ACHN (cell line): ENCODE measurements at regions not wholly inside any gene's neighbourhood (a gene's known extent, or its start where the extent isn't known, plus 50 kb on each side); places are given as distances from the start of the nearest gene placed in this dataset.
"Not testable (repeated sequence)": the region's sequence is repeated elsewhere in the genome, so short reads cannot be mapped to it uniquely, and the experiment has no call there.

Source experiments
- DNase-seq: peaks from one replicate; pipeline ENCODE4 v3.0.0-alpha.2; 2015
- in situ Hi-C: cut with HindIII; loops from 2 replicates; pipeline ENCODE4 v1.10.0; 2017; ENCODE audit warnings: low sequenced_read_pairs, low pct_ligation_motif_present, low pct_unique_long_range_greater_than_20kb

- DNase-seq = no peak
- in situ Hi-C loops = no loop called here
Measured at GRCh38 chr18:43826215-43826614, 548.9 kb upstream of the SYT4 start.

- in situ Hi-C loops = no loop called here
- DNase-seq = no peak
Measured at GRCh38 chr18:43827311-43827710, 550.0 kb upstream of the SYT4 start.

GRCh38 chr18:43830303-43830702 lies 553.0 kb upstream of the SYT4 start:
- in situ Hi-C loops = no loop called here

GRCh38 chr18:43830947-43831346 lies 553.7 kb upstream of the SYT4 start:
- in situ Hi-C loops = no loop called here
- no peak for DNase-seq

More at GRCh38 chr18:43830303-43830702, 553.0 kb upstream of the SYT4 start:
- DNase-seq = no peak

GRCh38 chr18:43846299-43846698 lies 569.0 kb upstream of the SYT4 start:
- no peak for DNase-seq
- in situ Hi-C loops = no loop called here

GRCh38 chr18:43847164-43848091 lies 570.1 kb upstream of the SYT4 start:
- in situ Hi-C loops = no loop called here
- no peak for DNase-seq

GRCh38 chr18:43849831-43850230 lies 572.5 kb upstream of the SYT4 start:
- in situ Hi-C loops, DNase-seq: not testable (repeated sequence)

GRCh38 chr18:43855376-43855775 lies 578.1 kb upstream of the SYT4 start:
- in situ Hi-C loops = no loop called here
- no peak for DNase-seq

GRCh38 chr18:43863180-43863579 lies 585.9 kb upstream of the SYT4 start:
- in situ Hi-C loops = no loop called here

GRCh38 chr18:43866696-43867095 lies 589.4 kb upstream of the SYT4 start:
- in situ Hi-C loops = no loop called here
- DNase-seq = no peak

More at GRCh38 chr18:43863180-43863579, 585.9 kb upstream of the SYT4 start:
- DNase-seq = no peak

GRCh38 chr18:43868497-43868995 lies 591.3 kb upstream of the SYT4 start:
- no peak for DNase-seq
- in situ Hi-C loops = no loop called here

- in situ Hi-C loops = no loop called here
- no peak for DNase-seq
Measured at GRCh38 chr18:43869451-43870008, 592.2 kb upstream of the SYT4 start.

- no peak for DNase-seq
- in situ Hi-C loops = no loop called here
Measured at GRCh38 chr18:43870626-43871025, 593.3 kb upstream of the SYT4 start.

GRCh38 chr18:43875511-43875910 lies 598.2 kb upstream of the SYT4 start:
- in situ Hi-C loops = no loop called here
- no peak for DNase-seq

GRCh38 chr18:43876286-43876685 lies 599.0 kb upstream of the SYT4 start:
- in situ Hi-C loops = no loop called here
- no peak for DNase-seq

GRCh38 chr18:43876748-43877147 lies 599.5 kb upstream of the SYT4 start:
- no peak for DNase-seq
- in situ Hi-C loops = no loop called here

GRCh38 chr18:43877616-43878321 lies 600.5 kb upstream of the SYT4 start:
- in situ Hi-C loops = no loop called here
- no peak for DNase-seq

GRCh38 chr18:43879415-43879814 lies 602.1 kb upstream of the SYT4 start:
- in situ Hi-C loops = no loop called here
- no peak for DNase-seq

GRCh38 chr18:43882358-43883055 lies 605.2 kb upstream of the SYT4 start:
- in situ Hi-C loops = no loop called here

More at GRCh38 chr18:43882358-43883055, 605.2 kb upstream of the SYT4 start:
- no peak for DNase-seq
